Activated T-helper 17 cell treated with anti-CD3 and anti-CD28 coated beads, Interleukin-2, amount 50 U/mL, for 72 hours (primary cell): ENCODE measurements at regions not wholly inside any gene's neighbourhood (a gene's known extent, or its start where the extent isn't known, plus 50 kb on each side); places are given as distances from the start of the nearest gene placed in this dataset.

Experiments used
- ATAC-seq: fragments of 150-1000 bp; cut with Tn5 transposase; replicated peaks from 2 replicates; pipeline ENCODE4 v1.10.0; 2021; ENCODE audit warnings: mild to moderate bottlenecking, moderate library complexity
- H3K27ac Mint-ChIP-seq: one replicate; pipeline ENCODE4 v1.8.0; 2022; ENCODE audit warnings: mixed read lengths
- H3K27me3 Mint-ChIP-seq: one replicate; pipeline ENCODE4 v1.8.0; 2022; ENCODE audit warnings: mixed read lengths
- H3K36me3 Mint-ChIP-seq: one replicate; pipeline ENCODE4 v1.8.0; 2022; ENCODE audit warnings: low read depth, mild to moderate bottlenecking, mixed read lengths
- H3K4me1 Mint-ChIP-seq: one replicate; pipeline ENCODE4 v1.8.0; 2022; ENCODE audit warnings: mixed read lengths
- H3K4me3 Mint-ChIP-seq: one replicate; pipeline ENCODE4 v1.8.0; 2022; ENCODE audit warnings: mild to moderate bottlenecking, mixed read lengths
- H3K9me3 Mint-ChIP-seq: one replicate; pipeline ENCODE4 v1.8.0; 2022; ENCODE audit warnings: mixed read lengths

GRCh38 chr2:150417278-150417677, 70.2 kb downstream of the RND3 start:
- peaks cover 8% of the 10 kb centered on the region for H3K9me3 Mint-ChIP-seq
- H3K27ac Mint-ChIP-seq = no peak overlapping the region
- H3K4me1 Mint-ChIP-seq = no peaks in the 10 kb centered on the region
- H3K27me3 Mint-ChIP-seq = peaks cover under 1% of the 10 kb centered on the region
- no peak for ATAC-seq
- no peak overlapping the region for H3K4me3 Mint-ChIP-seq
- no peaks in the 10 kb centered on the region for H3K36me3 Mint-ChIP-seq

- H3K4me3 Mint-ChIP-seq = no peak overlapping the region
- H3K4me1 Mint-ChIP-seq = no peaks in the 10 kb centered on the region
- H3K27me3 Mint-ChIP-seq = no peaks in the 10 kb centered on the region
- H3K36me3 Mint-ChIP-seq = no peaks in the 10 kb centered on the region
- H3K27ac Mint-ChIP-seq = no peak overlapping the region
- H3K9me3 Mint-ChIP-seq = peaks cover 4% of the 10 kb centered on the region
- no peak for ATAC-seq
Measured at GRCh38 chr2:150415022-150415421, 72.4 kb downstream of the RND3 start.

GRCh38 chr2:150413910-150414309, 73.6 kb downstream of the RND3 start:
- H3K27ac Mint-ChIP-seq = no peak overlapping the region
- no peaks in the 10 kb centered on the region for H3K27me3 Mint-ChIP-seq
- ATAC-seq = no peak
- no peak overlapping the region for H3K4me3 Mint-ChIP-seq
- H3K36me3 Mint-ChIP-seq = no peaks in the 10 kb centered on the region
- H3K9me3 Mint-ChIP-seq = peaks cover 4% of the 10 kb centered on the region
- H3K4me1 Mint-ChIP-seq = no peaks in the 10 kb centered on the region

GRCh38 chr2:150413366-150413765, 74.1 kb downstream of the RND3 start:
- no peaks in the 10 kb centered on the region for H3K27me3 Mint-ChIP-seq
- H3K27ac Mint-ChIP-seq = no peak overlapping the region
- no peak for ATAC-seq
- H3K9me3 Mint-ChIP-seq = peaks cover 4% of the 10 kb centered on the region
- no peaks in the 10 kb centered on the region for H3K36me3 Mint-ChIP-seq
- H3K4me3 Mint-ChIP-seq = no peak overlapping the region
- H3K4me1 Mint-ChIP-seq = no peaks in the 10 kb centered on the region

GRCh38 chr2:150410809-150411208, 76.7 kb downstream of the RND3 start:
- Mint-ChIP-seq H3K4me3 (no peak overlapping the region), H3K27ac (no peak overlapping the region), H3K27me3 (no peaks in the 10 kb centered on the region), H3K36me3 (no peaks in the 10 kb centered on the region), H3K4me1 (no peaks in the 10 kb centered on the region), H3K9me3 (peaks cover 4% of the 10 kb centered on the region)
- no peak for ATAC-seq

GRCh38 chr2:150409196-150409595, 78.3 kb downstream of the RND3 start:
- Mint-ChIP-seq H3K36me3 (no peaks in the 10 kb centered on the region), H3K4me3 (no peak overlapping the region), H3K9me3 (peaks cover 4% of the 10 kb centered on the region), H3K27me3 (no peaks in the 10 kb centered on the region), H3K4me1 (no peaks in the 10 kb centered on the region), H3K27ac (no peak overlapping the region)
- no peak for ATAC-seq

- Mint-ChIP-seq H3K9me3 (no peaks in the 10 kb centered on the region), H3K4me3 (no peak overlapping the region), H3K4me1 (no peaks in the 10 kb centered on the region), H3K27me3 (no peaks in the 10 kb centered on the region), H3K36me3 (no peaks in the 10 kb centered on the region), H3K27ac (no peak overlapping the region)
- ATAC-seq = no peak
Measured at GRCh38 chr2:150404147-150404546, 83.3 kb downstream of the RND3 start.

GRCh38 chr2:150403457-150403856, 84.0 kb downstream of the RND3 start:
- ATAC-seq = no peak
- no peaks in the 10 kb centered on the region for H3K36me3 Mint-ChIP-seq
- no peaks in the 10 kb centered on the region for H3K27me3 Mint-ChIP-seq
- H3K27ac Mint-ChIP-seq = no peak overlapping the region
- no peaks in the 10 kb centered on the region for H3K4me1 Mint-ChIP-seq
- H3K4me3 Mint-ChIP-seq = no peak overlapping the region
- no peaks in the 10 kb centered on the region for H3K9me3 Mint-ChIP-seq

- no peaks in the 10 kb centered on the region for H3K4me1 Mint-ChIP-seq
- no peaks in the 10 kb centered on the region for H3K27me3 Mint-ChIP-seq
- no peak overlapping the region for H3K27ac Mint-ChIP-seq
- no peaks in the 10 kb centered on the region for H3K36me3 Mint-ChIP-seq
- no peaks in the 10 kb centered on the region for H3K9me3 Mint-ChIP-seq
- no peak for ATAC-seq
- H3K4me3 Mint-ChIP-seq = no peak overlapping the region
Measured at GRCh38 chr2:150402953-150403352, 84.5 kb downstream of the RND3 start.

GRCh38 chr2:150400849-150401248, 86.6 kb downstream of the RND3 start:
- no peak for ATAC-seq
- Mint-ChIP-seq H3K27me3 (no peaks in the 10 kb centered on the region), H3K4me3 (no peak overlapping the region), H3K4me1 (no peaks in the 10 kb centered on the region), H3K27ac (no peak overlapping the region), H3K9me3 (no peaks in the 10 kb centered on the region), H3K36me3 (no peaks in the 10 kb centered on the region)

GRCh38 chr2:150392614-150393013, 94.9 kb downstream of the RND3 start:
- H3K27ac Mint-ChIP-seq = no peak overlapping the region
- no peaks in the 10 kb centered on the region for H3K27me3 Mint-ChIP-seq
- no peaks in the 10 kb centered on the region for H3K4me1 Mint-ChIP-seq
- H3K4me3 Mint-ChIP-seq = no peak overlapping the region
- ATAC-seq = no peak
- peaks cover 13% of the 10 kb centered on the region for H3K9me3 Mint-ChIP-seq
- no peaks in the 10 kb centered on the region for H3K36me3 Mint-ChIP-seq

- Mint-ChIP-seq H3K4me3 (no peak overlapping the region), H3K27me3 (no peaks in the 10 kb centered on the region)
- ATAC-seq = no peak
Measured at GRCh38 chr2:150391779-150392178, 95.7 kb downstream of the RND3 start.

GRCh38 chr2:150389447-150389846, 98.0 kb downstream of the RND3 start:
- Mint-ChIP-seq H3K4me3 (no peak overlapping the region), H3K36me3 (no peaks in the 10 kb centered on the region), H3K27me3 (no peaks in the 10 kb centered on the region), H3K27ac (no peak overlapping the region), H3K9me3 (peaks cover 13% of the 10 kb centered on the region), H3K4me1 (no peaks in the 10 kb centered on the region)
- ATAC-seq = no peak

More at GRCh38 chr2:150391779-150392178, 95.7 kb downstream of the RND3 start:
- peaks cover 13% of the 10 kb centered on the region for H3K9me3 Mint-ChIP-seq
- H3K27ac Mint-ChIP-seq = no peak overlapping the region
- H3K36me3 Mint-ChIP-seq = no peaks in the 10 kb centered on the region
- no peaks in the 10 kb centered on the region for H3K4me1 Mint-ChIP-seq

GRCh38 chr2:150388289-150388625, 99.2 kb downstream of the RND3 start:
- Mint-ChIP-seq H3K9me3 (peaks cover 20% of the 10 kb centered on the region), H3K36me3 (no peaks in the 10 kb centered on the region), H3K27ac (no peak overlapping the region), H3K4me1 (no peaks in the 10 kb centered on the region), H3K27me3 (no peaks in the 10 kb centered on the region), H3K4me3 (no peak overlapping the region)
- no peak for ATAC-seq

GRCh38 chr2:150387586-150388288, 99.7 kb downstream of the RND3 start:
- no peaks in the 10 kb centered on the region for H3K27me3 Mint-ChIP-seq
- H3K4me3 Mint-ChIP-seq = no peak overlapping the region
- no peaks in the 10 kb centered on the region for H3K4me1 Mint-ChIP-seq
- no peaks in the 10 kb centered on the region for H3K36me3 Mint-ChIP-seq
- no peak overlapping the region for H3K27ac Mint-ChIP-seq
- ATAC-seq = no peak
- peaks cover 23% of the 10 kb centered on the region for H3K9me3 Mint-ChIP-seq

GRCh38 chr2:150385211-150385610, 102.3 kb downstream of the RND3 start:
- Mint-ChIP-seq H3K4me1 (no peaks in the 10 kb centered on the region), H3K4me3 (no peak overlapping the region), H3K27ac (no peak overlapping the region), H3K27me3 (no peaks in the 10 kb centered on the region), H3K36me3 (no peaks in the 10 kb centered on the region), H3K9me3 (peaks cover 13% of the 10 kb centered on the region)
- ATAC-seq = no peak
